GM20431 (cell line): ENCODE measurements at regions not wholly inside any gene's neighbourhood (a gene's known extent, or its start where the extent isn't known, plus 50 kb on each side); places are given as distances from the start of the nearest gene placed in this dataset.

Source experiments
- in situ Hi-C: fragments of 300-500 bp; cut with MseI, MboI; formaldehyde crosslinking; loops from one replicate; pipeline ENCODE4 v1.15.0; 2020; ENCODE audit warnings: low sequenced_read_pairs; ENCODE audit not compliant: unreplicated experiment

GRCh38 chr3:124422805-124423204 is 307.4 kb upstream of the UMPS start:
- in situ Hi-C loops = no loop called here

DNA sequence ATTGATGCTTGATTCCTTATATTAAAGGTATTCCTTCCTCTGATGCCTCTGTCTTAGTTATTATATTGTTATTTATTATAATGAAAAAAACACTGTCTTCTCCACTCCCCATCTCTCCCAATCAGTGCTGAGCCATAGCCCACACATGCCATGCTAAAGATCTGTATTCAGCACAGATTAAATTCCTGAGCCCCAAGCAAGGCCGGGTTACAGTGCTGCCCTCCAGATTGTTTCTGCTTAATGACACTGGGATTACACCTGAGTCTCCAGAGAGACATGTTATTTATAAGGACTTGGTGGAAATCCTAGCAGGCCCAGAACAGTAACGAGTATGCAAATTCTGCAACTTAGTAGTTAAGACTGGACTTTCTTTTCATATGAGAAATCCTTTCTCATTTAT is 305.9 kb upstream of the UMPS start:
- in situ Hi-C loops = no loop called here

DNA sequence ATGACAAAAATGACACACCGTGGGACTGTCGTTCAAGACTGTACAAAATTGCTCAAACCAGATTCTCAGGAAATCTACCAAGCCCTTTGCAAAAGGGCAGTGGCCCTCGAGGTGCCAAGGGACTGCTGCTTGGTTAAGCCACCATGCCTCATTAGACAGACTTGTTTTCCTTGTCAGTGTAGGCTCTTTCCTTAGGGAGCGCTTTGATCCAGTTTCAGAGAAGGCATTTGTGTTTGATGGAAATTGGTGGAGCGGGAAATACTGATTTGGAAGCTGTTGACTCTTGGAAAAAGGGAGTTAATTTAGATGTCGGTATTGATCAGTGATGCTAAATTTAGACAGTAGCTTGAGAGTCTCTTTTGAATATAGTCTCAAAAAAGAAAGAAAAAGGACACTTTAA is 304.3 kb upstream of the UMPS start:
- in situ Hi-C loops = no loop called here

DNA sequence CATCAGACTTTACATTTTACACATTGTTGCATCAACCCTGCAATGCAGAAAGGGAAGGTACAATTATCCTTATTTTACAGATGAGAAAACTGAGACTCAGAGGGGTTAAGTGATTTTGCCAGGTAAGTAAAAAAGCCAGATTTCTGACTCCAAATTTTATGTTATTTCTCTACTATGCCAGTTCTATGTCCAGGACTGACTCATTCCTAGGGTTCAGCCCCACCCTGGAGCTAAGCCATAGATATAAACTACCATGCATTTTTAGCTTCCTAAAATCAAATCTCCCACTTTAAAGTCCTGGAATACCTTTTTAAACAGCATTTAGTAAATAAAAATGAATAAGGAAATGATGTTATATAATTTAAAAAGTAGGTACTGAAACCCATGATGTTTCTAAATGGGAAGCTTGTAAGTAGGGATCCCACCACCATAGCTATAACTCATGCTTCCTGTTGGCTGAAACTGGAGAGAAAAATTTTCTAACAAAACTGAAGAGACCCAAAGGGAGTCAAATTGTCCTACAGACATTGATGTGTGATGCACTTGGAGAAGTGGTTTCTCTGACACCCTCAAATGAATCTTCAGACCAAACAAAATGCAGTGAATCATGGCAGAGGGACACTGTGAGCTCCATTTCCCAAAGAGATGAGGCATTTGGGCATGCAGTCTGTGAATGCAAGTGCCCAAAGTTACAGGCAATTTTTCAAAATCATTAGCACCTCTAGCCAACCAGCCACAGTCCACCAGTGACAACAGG is 301.7 kb upstream of the UMPS start:
- in situ Hi-C loops = no loop called here

GRCh38 chr3:124429129-124429815 is 301.0 kb upstream of the UMPS start:
- in situ Hi-C loops = no loop called here

GRCh38 chr3:124431331-124431994 is 298.8 kb upstream of the UMPS start:
- in situ Hi-C loops = no loop called here

DNA sequence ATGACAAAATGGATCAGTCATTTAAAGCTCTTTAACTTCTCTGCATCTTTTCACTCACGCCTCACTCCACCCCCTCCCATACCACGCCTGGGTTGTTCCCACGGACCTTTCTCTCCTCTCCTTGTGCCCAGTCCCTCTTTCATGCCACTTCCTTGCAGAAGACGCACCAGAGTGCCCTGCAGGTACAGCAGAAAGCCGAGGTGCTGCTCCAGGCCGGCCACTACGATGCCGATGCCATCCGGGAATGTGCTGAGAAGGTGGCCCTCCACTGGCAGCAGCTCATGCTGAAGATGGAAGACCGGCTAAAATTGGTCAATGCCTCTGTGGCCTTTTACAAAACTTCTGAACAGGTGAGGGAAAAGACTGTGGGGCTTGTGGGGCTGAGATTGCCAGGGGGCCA is 296.1 kb upstream of the UMPS start:
- in situ Hi-C loops = no loop called here

GRCh38 chr3:124435467-124435866 is 294.8 kb upstream of the UMPS start:
- in situ Hi-C loops = no loop called here

DNA sequence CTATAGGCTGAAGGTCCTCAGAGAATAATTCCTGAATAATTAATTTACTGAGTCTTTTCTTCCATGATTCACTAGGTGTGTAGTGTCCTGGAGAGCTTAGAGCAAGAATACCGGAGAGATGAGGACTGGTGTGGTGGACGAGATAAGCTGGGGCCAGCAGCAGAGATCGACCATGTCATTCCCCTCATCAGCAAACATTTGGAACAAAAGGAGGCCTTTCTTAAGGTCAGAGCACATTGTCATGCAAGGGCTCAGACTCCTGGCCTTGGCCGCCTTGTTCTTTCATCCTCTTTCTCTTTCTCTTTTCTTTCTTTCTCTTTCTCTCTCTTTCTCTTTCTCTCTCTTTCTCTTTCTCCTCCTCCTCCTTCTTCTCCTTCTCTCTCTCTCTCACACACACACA is 291.4 kb upstream of the UMPS start:
- in situ Hi-C loops = no loop called here

DNA sequence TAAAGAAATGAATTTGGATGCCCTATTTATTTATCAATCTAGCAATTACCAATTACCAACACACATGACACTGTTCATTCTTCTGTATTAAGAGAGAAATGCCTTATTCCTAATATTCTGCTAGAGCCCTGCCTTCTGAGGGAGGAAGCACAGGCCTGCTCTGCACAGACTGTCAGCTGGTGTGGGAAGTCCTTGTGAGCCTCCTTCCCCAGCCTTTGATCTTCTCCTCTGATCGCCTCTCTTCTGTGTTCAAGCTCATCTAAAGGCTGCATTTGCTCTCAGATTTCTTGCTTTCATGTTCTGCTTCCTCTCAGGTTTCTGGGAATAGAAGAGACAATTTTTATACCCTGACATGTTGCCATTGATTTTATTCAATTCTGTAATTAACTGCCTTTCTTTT is 290.6 kb upstream of the UMPS start:
- in situ Hi-C loops = no loop called here

DNA sequence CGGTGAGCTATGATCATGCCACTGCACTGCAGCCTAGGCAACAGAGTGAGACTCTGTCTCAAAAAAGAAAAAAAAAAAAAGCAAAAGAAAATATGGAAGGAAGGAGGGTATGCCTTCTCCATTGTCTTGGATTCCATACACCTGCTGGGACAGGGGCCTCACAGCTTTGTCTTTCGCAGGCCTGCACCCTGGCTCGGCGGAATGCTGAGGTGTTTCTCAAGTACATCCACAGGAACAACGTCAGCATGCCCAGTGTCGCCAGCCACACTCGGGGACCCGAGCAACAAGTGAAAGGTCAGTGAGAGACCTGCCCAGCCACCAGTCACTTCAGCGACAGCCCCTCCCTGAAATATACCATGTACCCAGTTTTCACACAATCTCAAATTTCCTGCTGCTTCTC is 288.5 kb upstream of the UMPS start:
- in situ Hi-C loops = no loop called here

DNA sequence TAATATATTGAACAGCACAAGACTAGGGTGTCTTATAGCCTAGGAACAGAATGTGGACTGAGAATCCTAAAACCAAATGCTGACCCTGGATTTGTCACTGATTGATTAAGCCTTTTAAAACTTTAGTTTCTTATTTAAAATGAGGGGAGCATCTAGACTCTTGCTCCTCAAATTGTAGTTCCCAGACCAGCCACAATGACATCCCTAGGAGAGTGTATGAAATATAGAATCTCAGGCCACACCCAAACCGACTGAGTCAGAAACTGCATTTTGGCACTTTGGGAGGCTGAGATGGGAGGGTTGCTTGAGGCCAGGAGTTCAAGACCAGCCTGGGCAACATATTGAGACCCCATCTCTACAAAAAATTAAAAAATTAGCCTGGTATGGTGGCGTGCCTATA is 287.8 kb upstream of the UMPS start:
- in situ Hi-C loops = no loop called here

GRCh38 chr3:124443446-124443845 is 286.8 kb upstream of the UMPS start:
- in situ Hi-C loops = no loop called here

DNA sequence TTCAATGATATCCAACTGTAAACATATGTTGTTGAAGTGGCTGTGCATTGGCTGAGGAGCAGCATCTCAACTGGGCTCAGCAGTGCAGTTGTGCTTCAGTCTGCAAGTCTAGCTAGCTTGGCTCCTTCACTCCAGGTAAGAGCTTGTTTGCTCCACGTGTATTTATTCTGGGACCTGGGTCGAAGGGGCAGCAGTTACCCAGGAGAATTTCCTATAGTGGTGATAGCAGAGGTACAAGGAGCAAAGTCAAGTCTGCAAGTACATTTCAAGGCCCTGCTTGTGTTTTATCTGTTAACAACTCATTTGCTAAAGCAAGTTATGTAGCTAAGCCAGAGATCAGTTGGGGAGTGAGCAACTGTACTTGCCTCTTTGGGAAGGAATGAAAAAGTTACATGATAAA is 286.2 kb upstream of the UMPS start:
- in situ Hi-C loops = no loop called here

DNA sequence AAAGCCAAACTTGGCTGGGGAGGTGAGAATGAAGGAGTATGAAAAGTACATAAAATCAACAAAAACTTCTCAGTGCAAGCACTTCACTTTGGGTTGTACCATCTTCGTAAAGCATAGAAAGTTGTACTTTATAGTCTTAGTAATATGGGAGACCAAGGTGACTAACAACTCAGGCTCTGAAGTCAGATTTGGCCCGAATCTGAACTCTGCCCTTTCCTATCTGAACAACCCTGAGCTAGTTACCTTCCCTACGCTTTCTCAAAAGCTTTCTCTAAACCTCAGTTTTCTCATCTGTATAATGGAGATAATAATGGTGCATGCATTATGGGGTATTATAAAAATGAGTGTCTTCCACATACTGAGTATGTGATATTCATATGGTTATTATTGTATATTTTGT is 285.4 kb upstream of the UMPS start:
- in situ Hi-C loops = no loop called here

GRCh38 chr3:124447845-124448244 is 282.4 kb upstream of the UMPS start:
- in situ Hi-C loops = no loop called here

DNA sequence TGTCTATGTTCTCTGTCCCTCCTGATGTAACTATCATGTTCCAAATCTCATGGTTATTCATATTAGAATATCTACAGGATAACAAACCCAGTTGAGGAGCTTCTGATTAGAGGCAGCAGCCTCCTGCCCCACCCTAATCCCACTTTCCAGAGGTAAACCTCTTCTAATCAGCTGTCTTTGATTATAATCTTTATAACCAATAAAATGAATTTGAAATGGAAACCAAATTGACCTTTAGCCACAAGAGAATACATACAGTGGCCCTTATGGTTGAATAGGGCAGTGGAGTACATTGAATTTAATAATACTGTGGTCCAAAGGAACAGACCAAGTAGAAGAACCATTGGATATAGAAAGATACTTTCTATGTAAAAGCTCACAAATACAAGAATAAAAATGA is 281.3 kb upstream of the UMPS start:
- in situ Hi-C loops = no loop called here

DNA sequence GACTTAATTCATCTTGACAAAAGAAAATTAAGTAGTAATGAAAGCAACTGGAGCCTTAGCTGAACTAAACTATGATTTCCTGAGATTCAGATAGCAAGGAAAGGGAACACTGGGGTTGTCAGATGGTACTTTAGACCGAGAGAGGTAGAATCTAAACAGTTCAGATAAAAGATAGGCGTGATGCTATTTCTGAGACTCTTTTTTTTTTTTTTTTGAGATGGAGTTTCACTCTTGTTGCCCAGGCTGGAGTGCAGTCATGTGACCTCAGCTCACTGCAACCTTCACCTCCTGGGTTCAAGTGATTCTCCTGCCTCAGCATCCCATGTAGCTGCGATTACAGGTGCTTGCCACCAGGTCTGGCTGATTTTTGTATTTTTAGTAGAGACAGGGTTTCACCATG is 279.9 kb upstream of the UMPS start:
- in situ Hi-C loops = no loop called here

DNA sequence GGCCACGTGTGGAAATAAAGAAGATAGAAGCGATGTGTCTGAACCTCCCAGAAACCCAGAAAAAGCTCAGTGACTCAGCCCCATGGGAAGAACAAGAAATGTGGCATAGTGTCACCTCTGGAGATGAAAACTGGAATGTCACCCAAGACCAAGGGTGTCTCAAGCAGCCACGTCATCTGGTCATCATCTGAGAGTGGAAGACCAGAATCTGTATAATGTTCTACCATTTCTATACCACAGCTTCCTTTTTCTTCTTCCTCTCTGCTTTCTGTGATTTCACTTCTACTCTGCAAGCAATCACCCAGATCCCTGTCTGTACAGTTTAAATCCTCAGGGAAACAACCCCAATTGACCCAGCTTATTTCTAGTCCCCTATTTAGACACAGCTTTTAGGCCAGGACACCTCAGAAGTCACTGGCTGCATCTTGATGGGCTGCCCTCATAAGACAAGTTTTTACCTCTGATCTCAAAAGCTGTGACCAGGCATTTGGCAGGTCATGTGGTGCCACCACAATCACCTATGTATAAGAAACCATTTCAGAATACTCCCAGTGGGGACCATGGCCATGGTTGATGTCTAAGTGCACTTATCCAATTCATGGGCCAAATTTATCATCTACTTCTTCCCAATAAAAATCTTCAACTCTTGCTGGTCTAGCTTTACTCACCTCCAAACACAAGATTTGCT is 278.5 kb upstream of the UMPS start:
- in situ Hi-C loops = no loop called here

DNA sequence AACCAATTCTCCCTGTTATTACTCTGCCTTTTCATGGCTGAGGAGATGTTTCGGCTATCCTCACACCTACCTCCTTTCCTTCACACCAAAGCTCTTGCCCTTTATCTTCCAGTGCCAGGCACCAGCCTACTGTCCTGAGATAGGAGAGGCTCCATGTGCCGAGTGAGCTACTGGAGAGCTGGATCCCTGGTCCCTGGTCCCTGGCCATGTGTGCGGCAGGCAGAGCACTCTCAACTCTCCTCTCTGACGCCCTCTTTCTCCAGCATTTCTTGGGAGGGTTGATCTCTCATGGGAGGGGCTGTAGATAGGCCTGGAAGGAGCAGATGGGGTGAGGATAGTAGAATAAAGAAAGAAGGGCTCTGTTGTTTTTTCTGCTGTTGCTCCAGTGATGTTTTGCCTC is 277.1 kb upstream of the UMPS start:
- in situ Hi-C loops = no loop called here

- in situ Hi-C loops = no loop called here
Measured at GRCh38 chr3:124455891-124456290, 274.4 kb upstream of the UMPS start.
